ENCODE measurements at regions not wholly inside any gene's neighbourhood (a gene's known extent, or its start where the extent isn't known, plus 50 kb on each side); places are given as distances from the start of the nearest gene placed in this dataset.

DNA sequence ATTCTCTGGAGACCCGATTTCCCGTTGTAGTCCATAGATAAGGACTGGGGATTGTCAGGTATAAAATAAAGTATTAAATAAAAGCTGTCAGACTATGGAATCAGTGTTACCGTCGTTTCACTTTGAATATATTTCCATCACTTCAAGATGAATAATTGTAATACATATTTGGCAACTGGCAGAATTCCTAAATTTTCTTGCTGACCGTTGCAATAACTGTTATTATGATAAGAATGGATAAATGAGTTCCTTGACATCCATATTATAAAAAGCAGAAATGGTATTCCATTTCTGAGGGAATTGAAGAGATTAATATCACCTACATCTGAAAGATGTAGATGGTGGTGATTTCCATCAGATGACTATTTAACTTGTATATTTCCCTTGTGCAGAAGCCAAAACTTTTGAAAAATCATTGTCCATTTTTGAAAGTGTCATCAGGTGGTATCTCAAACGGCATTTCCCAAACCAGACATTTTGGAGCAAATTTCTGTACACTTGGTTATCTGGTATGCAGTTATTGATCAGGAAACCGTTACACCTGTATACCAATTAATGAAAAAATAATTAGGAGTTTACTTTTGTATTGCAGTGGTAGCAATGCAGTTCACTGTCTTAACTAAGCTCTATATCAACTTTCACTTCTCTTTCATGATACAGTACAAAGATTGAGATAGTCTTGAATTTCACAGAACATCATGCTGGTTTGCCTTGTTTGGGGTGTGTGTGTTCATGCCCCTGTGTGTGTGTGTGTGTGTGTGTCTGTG, 878.5 kb downstream of the PCDH18 start:
- H3K4me3 ChIP-seq = no peak overlapping the region
- no peak for DNase-seq (ENCODE audit: low spot score in 2 of 2)
- peaks cover 2% of the 10 kb centered on the region for H3K4me1 ChIP-seq
- H3K9me3 ChIP-seq = no peaks in the 10 kb centered on the region
- in situ Hi-C loops (cut with MboI; ENCODE audit: low sequenced_read_pairs) = no loop called here
- no peaks in the 10 kb centered on the region for H3K27me3 ChIP-seq (ENCODE audit: low read depth)
- H3K36me3 ChIP-seq (replicated peaks) = no peaks in the 10 kb centered on the region

GRCh38 chr4:136651932-136652331, 880.4 kb downstream of the PCDH18 start:
- Histone ChIP-seq H3K27me3 (ENCODE audit: low read depth) (no peaks in the 10 kb centered on the region), H3K36me3 (replicated peaks) (no peaks in the 10 kb centered on the region), H3K4me3 (no peak overlapping the region), H3K9me3 (no peaks in the 10 kb centered on the region), H3K4me1 (peaks cover 2% of the 10 kb centered on the region)
- no peak for DNase-seq (ENCODE audit: low spot score in 2 of 2)
- in situ Hi-C loops (cut with MboI; ENCODE audit: low sequenced_read_pairs) = no loop called here

GRCh38 chr4:136651278-136651667, 881.0 kb downstream of the PCDH18 start:
- no peak for DNase-seq (ENCODE audit: low spot score in 2 of 2)
- in situ Hi-C loops (cut with MboI; ENCODE audit: low sequenced_read_pairs) = no loop called here

DNA sequence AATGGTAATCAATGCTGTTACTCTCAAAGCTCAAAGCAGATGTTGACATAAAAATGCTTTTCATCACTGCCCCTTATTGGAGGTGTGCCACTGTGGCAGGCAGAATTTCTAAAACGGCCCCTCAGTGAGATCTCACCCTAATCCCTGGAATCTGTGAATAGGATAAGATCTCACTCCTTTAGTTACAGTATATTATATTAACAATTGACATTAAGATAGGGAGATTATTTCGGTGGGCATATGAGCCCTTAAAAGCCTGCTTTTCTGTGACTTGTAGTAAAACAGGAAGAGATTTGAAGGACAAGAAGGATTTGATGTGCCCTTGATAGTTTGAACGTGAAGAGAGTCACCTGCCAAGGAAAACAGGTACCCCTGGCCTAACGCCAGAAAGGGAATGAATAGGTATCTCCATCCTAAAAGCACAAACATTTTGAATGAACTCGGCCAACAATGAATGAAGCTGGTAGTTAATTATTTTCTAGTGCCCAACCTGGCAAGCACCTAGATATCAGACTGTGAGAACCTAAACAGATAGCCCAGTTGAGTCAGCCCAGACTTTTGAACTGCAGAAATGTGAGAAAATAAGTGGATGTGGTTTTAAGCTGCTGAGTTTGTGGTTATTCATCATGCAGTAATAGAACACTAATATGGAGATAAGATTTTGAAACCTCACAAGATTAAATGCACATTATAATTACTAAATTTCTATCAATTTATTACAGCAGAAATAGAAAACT, 881.6 kb downstream of the PCDH18 start:
- peaks cover 2% of the 10 kb centered on the region for H3K4me1 ChIP-seq
- in situ Hi-C loops (cut with MboI; ENCODE audit: low sequenced_read_pairs) = no loop called here
- no peaks in the 10 kb centered on the region for H3K36me3 ChIP-seq (replicated peaks)
- no peak overlapping the region for H3K4me3 ChIP-seq
- peak; percentile 16 to 59 for DNase-seq (ENCODE audit: low spot score in 2 of 2)
- no peaks in the 10 kb centered on the region for H3K27me3 ChIP-seq (ENCODE audit: low read depth)
- no peaks in the 10 kb centered on the region for H3K9me3 ChIP-seq

More at GRCh38 chr4:136651278-136651667, 881.0 kb downstream of the PCDH18 start:
- H3K36me3 ChIP-seq (replicated peaks) = no peaks in the 10 kb centered on the region
- no peaks in the 10 kb centered on the region for H3K27me3 ChIP-seq (ENCODE audit: low read depth)
- peaks cover 2% of the 10 kb centered on the region for H3K4me1 ChIP-seq
- no peak overlapping the region for H3K4me3 ChIP-seq
- no peaks in the 10 kb centered on the region for H3K9me3 ChIP-seq

- Histone ChIP-seq H3K9me3 (peaks cover 2% of the 10 kb centered on the region; the same call in 1 of the 2 replicates), H3K4me3 (no peak overlapping the region), H3K4me1 (peaks cover 14% of the 10 kb centered on the region), H3K36me3 (replicated peaks) (no peaks in the 10 kb centered on the region; the same call in 1 of the 2 replicates), H3K27me3 (ENCODE audit: low read depth) (no peaks in the 10 kb centered on the region)
- no peak for DNase-seq (ENCODE audit: low spot score in 2 of 2)
- in situ Hi-C loops (cut with MboI; ENCODE audit: low sequenced_read_pairs) = no loop called here
These were observed 888.0 kb downstream of the PCDH18 start for GRCh38 chr4:136644279-136644678.

DNA sequence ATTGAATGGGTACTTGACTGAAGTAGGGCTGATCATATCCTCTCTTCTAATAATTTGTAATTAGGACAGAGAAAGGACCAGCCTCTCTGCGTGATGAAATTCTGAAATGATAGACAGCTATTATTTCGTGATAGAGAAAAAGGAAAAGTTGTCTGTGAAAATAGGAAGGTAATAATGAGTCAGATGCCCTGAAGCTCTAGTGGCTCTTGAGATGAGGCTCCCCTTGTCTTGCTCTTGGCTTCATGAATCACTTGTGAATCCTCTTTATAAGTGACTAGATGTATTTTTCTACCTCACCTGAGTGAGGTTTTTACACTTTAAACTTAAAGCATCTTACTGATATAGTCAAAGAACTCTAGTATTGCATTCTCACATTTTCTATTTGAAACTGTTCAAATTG, 888.9 kb downstream of the PCDH18 start:
- DNase-seq (ENCODE audit: low spot score in 2 of 2) = no peak
- peaks cover 14% of the 10 kb centered on the region for H3K4me1 ChIP-seq
- H3K36me3 ChIP-seq (replicated peaks) = no peaks in the 10 kb centered on the region; the same call in 1 of the 2 replicates
- no peaks in the 10 kb centered on the region for H3K27me3 ChIP-seq (ENCODE audit: low read depth)
- H3K9me3 ChIP-seq = peaks cover 2% of the 10 kb centered on the region; the same call in 1 of the 2 replicates
- in situ Hi-C loops (cut with MboI; ENCODE audit: low sequenced_read_pairs) = no loop called here
- H3K4me3 ChIP-seq = no peak overlapping the region

DNA sequence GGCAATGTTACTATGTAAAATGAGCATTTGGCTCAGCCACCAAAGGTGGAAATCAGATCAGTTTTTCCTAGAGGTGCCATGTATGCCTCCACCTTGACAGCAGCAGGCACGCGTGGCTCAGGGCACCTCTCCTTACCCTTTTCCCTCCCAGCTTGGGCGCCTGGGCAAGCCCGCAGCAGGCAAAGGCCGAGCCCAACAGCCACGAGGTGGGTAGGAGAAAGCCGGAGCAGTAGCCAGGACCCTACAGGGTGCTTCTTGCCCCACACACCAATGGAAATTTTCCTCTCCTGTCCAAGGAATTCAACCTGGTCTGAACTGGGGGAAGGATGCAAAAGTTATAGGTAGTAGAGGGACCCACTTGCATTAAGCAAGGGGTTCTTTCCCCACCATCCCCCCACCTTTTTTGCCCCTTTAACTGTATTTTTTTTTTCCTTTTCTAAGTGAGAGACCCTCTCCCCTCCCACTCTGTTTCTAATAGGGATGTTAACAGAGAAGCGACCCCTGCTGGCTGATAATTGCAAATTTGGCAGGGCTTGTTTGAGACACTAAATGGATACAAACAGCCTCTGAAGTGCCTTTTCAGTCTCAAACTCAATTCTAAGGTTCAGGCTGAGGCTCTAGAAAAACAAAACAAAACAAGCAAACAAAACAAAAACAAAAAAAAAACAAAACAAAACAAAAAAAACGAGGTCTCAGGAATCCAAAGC, 895.1 kb downstream of the PCDH18 start:
- Histone ChIP-seq H3K9me3 (peaks cover 2% of the 10 kb centered on the region; the same call in 1 of the 2 replicates), H3K36me3 (replicated peaks) (no peaks in the 10 kb centered on the region; the same call in 1 of the 2 replicates), H3K27me3 (ENCODE audit: low read depth) (no peaks in the 10 kb centered on the region), H3K4me1 (peaks cover 13% of the 10 kb centered on the region), H3K4me3 (no peak overlapping the region)
- peak in 1 of 2 experiments; percentile 62 for DNase-seq (ENCODE audit: low spot score in 2 of 2)
- in situ Hi-C loops (cut with MboI; ENCODE audit: low sequenced_read_pairs) = no loop called here

DNA sequence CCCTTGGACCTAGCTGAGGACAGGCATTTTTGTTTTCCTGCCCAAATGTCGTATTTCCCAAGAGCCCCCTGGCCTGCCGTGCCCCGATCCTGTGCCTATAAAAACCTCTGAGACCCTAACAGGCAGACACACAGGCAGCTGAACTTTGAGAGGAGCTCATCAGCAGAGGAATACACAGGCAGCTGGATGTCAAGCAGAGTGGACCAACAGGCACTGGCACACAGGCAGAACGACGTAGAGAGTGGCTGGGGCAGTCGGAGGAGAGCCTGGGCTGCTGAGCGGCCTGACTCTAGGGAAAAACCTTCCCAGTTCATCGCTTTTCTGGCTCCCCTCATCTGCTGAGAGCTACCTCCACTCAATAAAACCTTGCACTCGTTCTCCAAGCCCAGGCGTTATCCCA, 896.1 kb downstream of the PCDH18 start:
- H3K9me3 ChIP-seq = peaks cover 2% of the 10 kb centered on the region; the same call in 1 of the 2 replicates
- no peaks in the 10 kb centered on the region for H3K27me3 ChIP-seq (ENCODE audit: low read depth)
- H3K4me1 ChIP-seq = peaks cover 5% of the 10 kb centered on the region
- H3K4me3 ChIP-seq = no peak overlapping the region
- no peak for DNase-seq (ENCODE audit: low spot score in 2 of 2)
- no peaks in the 10 kb centered on the region; the same call in 1 of the 2 replicates for H3K36me3 ChIP-seq (replicated peaks)
- in situ Hi-C loops (cut with MboI; ENCODE audit: low sequenced_read_pairs) = no loop called here

- H3K9me3 ChIP-seq = no peaks in the 10 kb centered on the region
- H3K4me3 ChIP-seq = no peak overlapping the region
- no peak for DNase-seq (ENCODE audit: low spot score in 2 of 2)
- no peaks in the 10 kb centered on the region for H3K4me1 ChIP-seq
- no peaks in the 10 kb centered on the region for H3K27me3 ChIP-seq (ENCODE audit: low read depth)
- H3K36me3 ChIP-seq (replicated peaks) = no peaks in the 10 kb centered on the region
- in situ Hi-C loops (cut with MboI; ENCODE audit: low sequenced_read_pairs) = no loop called here
These were observed 898.2 kb downstream of the PCDH18 start for GRCh38 chr4:136634121-136634520.

DNA sequence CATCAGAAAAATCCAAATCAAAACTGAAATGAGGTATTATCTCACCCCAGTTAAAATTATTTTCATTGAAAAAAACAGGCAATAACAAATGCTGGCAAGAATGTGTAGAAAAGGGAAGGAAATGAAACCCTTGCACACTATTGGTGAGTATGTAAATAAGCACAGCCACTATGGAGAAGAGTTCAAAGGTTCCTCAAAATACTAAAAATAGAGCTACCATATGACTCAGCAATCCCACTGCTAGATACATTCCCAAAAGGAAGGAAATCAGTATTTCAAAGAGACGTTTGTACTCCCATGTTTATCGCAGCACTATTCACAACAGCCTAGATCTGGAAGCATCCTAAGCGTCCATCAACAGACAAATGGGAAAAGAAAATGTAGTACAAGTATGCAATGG, 932.4 kb downstream of the PCDH18 start:
- in situ Hi-C loops (cut with MboI; ENCODE audit: low sequenced_read_pairs) = no loop called here
- H3K4me3 ChIP-seq = no peak overlapping the region
- no peak for DNase-seq (ENCODE audit: low spot score in 2 of 2)
- H3K27me3 ChIP-seq (ENCODE audit: low read depth) = no peaks in the 10 kb centered on the region
- no peaks in the 10 kb centered on the region for H3K36me3 ChIP-seq (replicated peaks)
- H3K4me1 ChIP-seq = no peaks in the 10 kb centered on the region
- no peaks in the 10 kb centered on the region for H3K9me3 ChIP-seq

DNA sequence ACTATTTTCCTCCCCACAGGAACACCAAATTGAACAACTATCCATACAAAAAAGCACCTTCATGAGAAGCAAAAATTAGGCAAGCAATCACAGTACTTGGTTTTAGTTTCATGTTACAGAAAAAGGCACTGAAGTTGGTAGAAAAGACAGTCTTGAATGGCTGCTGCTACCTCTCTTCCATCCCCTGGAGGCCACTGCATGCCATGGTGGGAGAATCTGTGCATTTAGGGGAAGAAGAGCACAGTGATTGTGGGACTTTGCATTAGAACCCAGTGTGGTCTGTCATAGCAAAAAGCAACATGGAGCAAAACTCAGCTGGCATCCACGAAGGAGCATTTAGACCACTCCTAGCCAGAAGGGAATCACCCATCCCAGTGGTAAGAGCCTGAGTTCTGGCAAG, 941.9 kb downstream of the PCDH18 start:
- H3K4me3 ChIP-seq = no peak overlapping the region
- no peaks in the 10 kb centered on the region for H3K9me3 ChIP-seq
- DNase-seq (ENCODE audit: low spot score in 2 of 2) = no peak
- in situ Hi-C loops (cut with MboI; ENCODE audit: low sequenced_read_pairs) = no loop called here
- H3K4me1 ChIP-seq = no peaks in the 10 kb centered on the region; the same call in 1 of the 2 replicates
- H3K36me3 ChIP-seq (replicated peaks) = no peaks in the 10 kb centered on the region
- H3K27me3 ChIP-seq (ENCODE audit: low read depth) = no peaks in the 10 kb centered on the region

DNA sequence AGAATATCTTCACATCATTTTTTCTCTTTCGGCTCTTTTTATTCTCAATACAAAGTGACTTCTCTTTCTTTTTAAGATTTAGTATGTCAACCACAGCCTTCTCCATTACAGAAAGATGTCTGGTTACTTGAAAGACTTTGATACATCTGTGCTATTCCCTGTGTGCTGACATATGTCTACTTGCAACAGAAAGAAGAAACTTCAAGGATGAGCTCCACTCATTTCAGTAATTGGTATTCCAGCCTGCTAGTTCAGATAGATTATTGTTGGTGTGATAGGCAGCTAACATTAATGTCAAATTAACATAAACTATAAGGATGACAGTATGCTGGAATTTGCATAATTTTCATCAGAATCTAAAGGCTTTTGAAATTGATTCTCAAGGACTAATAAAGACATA, 948.7 kb downstream of the PCDH18 start:
- H3K4me3 ChIP-seq = no peak overlapping the region
- in situ Hi-C loops (cut with MboI; ENCODE audit: low sequenced_read_pairs) = no loop called here
- no peaks in the 10 kb centered on the region for H3K36me3 ChIP-seq (replicated peaks)
- H3K4me1 ChIP-seq = no peaks in the 10 kb centered on the region; the same call in 1 of the 2 replicates
- H3K27me3 ChIP-seq (ENCODE audit: low read depth) = no peaks in the 10 kb centered on the region; the same call in 1 of the 2 replicates
- DNase-seq (ENCODE audit: low spot score in 2 of 2) = no peak
- no peaks in the 10 kb centered on the region for H3K9me3 ChIP-seq

DNA sequence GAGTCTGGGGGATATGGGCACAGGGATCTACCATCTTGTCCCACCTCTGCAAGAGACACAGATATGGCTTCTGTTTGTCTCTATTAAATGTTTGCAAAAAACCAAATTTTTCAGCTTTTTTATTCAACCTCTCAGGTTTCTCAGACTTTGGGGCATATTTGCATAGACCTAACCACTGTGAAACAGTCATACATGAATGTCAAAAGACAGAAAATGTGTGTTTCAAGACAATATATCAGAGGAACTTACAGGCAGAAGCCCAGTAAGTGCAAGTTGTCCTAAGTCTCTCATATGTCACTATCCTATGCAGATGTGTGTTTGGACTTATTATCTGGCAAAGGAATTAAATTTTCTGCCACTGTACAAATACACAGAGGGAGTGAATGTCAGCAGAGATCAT, 951.2 kb downstream of the PCDH18 start:
- in situ Hi-C loops (cut with MboI; ENCODE audit: low sequenced_read_pairs) = no loop called here
- no peaks in the 10 kb centered on the region for H3K4me1 ChIP-seq
- no peak overlapping the region for H3K4me3 ChIP-seq
- no peaks in the 10 kb centered on the region for H3K36me3 ChIP-seq (replicated peaks)
- H3K9me3 ChIP-seq = no peaks in the 10 kb centered on the region
- DNase-seq (ENCODE audit: low spot score in 2 of 2) = no peak
- H3K27me3 ChIP-seq (ENCODE audit: low read depth) = no peaks in the 10 kb centered on the region; the same call in 1 of the 2 replicates

GRCh38 chr4:136575146-136575545, 957.1 kb downstream of the PCDH18 start:
- no peak for DNase-seq (ENCODE audit: low spot score in 2 of 2)
- H3K27me3 ChIP-seq (ENCODE audit: low read depth) = no peaks in the 10 kb centered on the region
- in situ Hi-C loops (cut with MboI; ENCODE audit: low sequenced_read_pairs) = no loop called here

More at GRCh38 chr4:136575146-136575545, 957.1 kb downstream of the PCDH18 start:
- H3K9me3 ChIP-seq = no peaks in the 10 kb centered on the region
- no peaks in the 10 kb centered on the region for H3K4me1 ChIP-seq
- no peaks in the 10 kb centered on the region for H3K36me3 ChIP-seq (replicated peaks)
- no peak overlapping the region for H3K4me3 ChIP-seq
